GM19351 (cell line): ENCODE measurements at regions not wholly inside any gene's neighbourhood (a gene's known extent, or its start where the extent isn't known, plus 50 kb on each side); places are given as distances from the start of the nearest gene placed in this dataset.

Experiments
- ATAC-seq: cut with Tn5 transposase; IDR thresholded peaks from one replicate; pipeline ENCODE4 v1.9.1; 2021; ENCODE audit warnings: mild to moderate bottlenecking, moderate library complexity; ENCODE audit not compliant: unreplicated experiment

GRCh38 chr6:168979254-168979653, 274.4 kb downstream of the THBS2 start:
- ATAC-seq, result no peak

GRCh38 chr6:168972128-168972527, 281.5 kb downstream of the THBS2 start:
- ATAC-seq, result no peak

GRCh38 chr6:168971549-168971948, 282.1 kb downstream of the THBS2 start:
- ATAC-seq, result no peak

- ATAC-seq, result no peak
These were observed 284.8 kb downstream of the THBS2 start for GRCh38 chr6:168968801-168969200.

GRCh38 chr6:168968228-168968627, 285.4 kb downstream of the THBS2 start:
- ATAC-seq, result no peak

- no peak for ATAC-seq
These were observed 286.2 kb downstream of the THBS2 start for GRCh38 chr6:168967281-168967925.

GRCh38 chr6:168964138-168964835, 289.4 kb downstream of the THBS2 start:
- no peak for ATAC-seq

- ATAC-seq, result no peak
These were observed 290.8 kb downstream of the THBS2 start for GRCh38 chr6:168962886-168963285.

GRCh38 chr6:168961264-168961656, 292.4 kb downstream of the THBS2 start:
- no peak for ATAC-seq

- ATAC-seq, result no peak
These were observed 292.9 kb downstream of the THBS2 start for GRCh38 chr6:168960551-168961263.

- ATAC-seq, result no peak
These were observed 293.9 kb downstream of the THBS2 start for GRCh38 chr6:168959696-168960095.

- peak; percentile 93 for ATAC-seq
These were observed 296.5 kb downstream of the THBS2 start for GRCh38 chr6:168956884-168957730.

- ATAC-seq, result no peak
These were observed 297.4 kb downstream of the THBS2 start for GRCh38 chr6:168956141-168956838.

- ATAC-seq, result no peak
These were observed 300.2 kb downstream of the THBS2 start for GRCh38 chr6:168953461-168953860.

- no peak for ATAC-seq
These were observed 302.4 kb downstream of the THBS2 start for GRCh38 chr6:168951217-168951616.

GRCh38 chr6:168950858-168951214, 302.8 kb downstream of the THBS2 start:
- ATAC-seq, result no peak

- no peak for ATAC-seq
These were observed 303.4 kb downstream of the THBS2 start for GRCh38 chr6:168949981-168950857.

GRCh38 chr6:168948990-168949531, 304.6 kb downstream of the THBS2 start:
- ATAC-seq, result no peak

GRCh38 chr6:168948002-168948401, 305.6 kb downstream of the THBS2 start:
- no peak for ATAC-seq
